Endodermal cell (in vitro differentiated cells): ENCODE measurements at regions not wholly inside any gene's neighbourhood (a gene's known extent, or its start where the extent isn't known, plus 50 kb on each side); places are given as distances from the start of the nearest gene placed in this dataset.

Experiments
- DNase-seq: peaks from one replicate; pipeline ENCODE4 v3.0.0-alpha.2; 2017
- H3K27ac ChIP-seq: 2 replicates; pipeline ENCODE4 v1.5.1; 2013; ENCODE audit warnings: mild to moderate bottlenecking, low read depth, low read length, moderate library complexity
- H3K27me3 ChIP-seq: 2 replicates; pipeline ENCODE4 v1.6.1; 2013; ENCODE audit warnings: mild to moderate bottlenecking, low read length, moderate library complexity; ENCODE audit not compliant: insufficient read depth, control insufficient read depth, poor library complexity, severe bottlenecking
- H3K36me3 ChIP-seq: 2 replicates; pipeline ENCODE4 v1.7.0; 2013; ENCODE audit warnings: mild to moderate bottlenecking, low read length, moderate library complexity; ENCODE audit not compliant: control insufficient read depth, insufficient read depth
- H3K4me1 ChIP-seq: one replicate; pipeline ENCODE4 v1.7.0; 2013; ENCODE audit warnings: low read length; ENCODE audit not compliant: control insufficient read depth, insufficient read depth
- H3K4me3 ChIP-seq: 2 replicates; pipeline ENCODE4 v1.5.1; 2013; ENCODE audit warnings: mild to moderate bottlenecking, low read length, moderate library complexity
- H3K9ac ChIP-seq: 2 replicates; pipeline ENCODE4 v1.6.1; 2013; ENCODE audit warnings: mild to moderate bottlenecking, low read length, moderate library complexity; ENCODE audit not compliant: poor library complexity, severe bottlenecking; ENCODE audit errors: extremely low read depth
- H3K9me3 ChIP-seq: 2 replicates; pipeline ENCODE4 v1.6.1; 2013; ENCODE audit warnings: mild to moderate bottlenecking, low read length, moderate library complexity; ENCODE audit not compliant: control insufficient read depth
- H3K27ac Mint-ChIP-seq: 2 replicates; pipeline ENCODE4 v1.8.0; 2020; ENCODE audit warnings: mixed read lengths
- H3K27me3 Mint-ChIP-seq: 2 replicates; pipeline ENCODE4 v1.8.0; 2021; ENCODE audit warnings: mild to moderate bottlenecking, mixed read lengths; ENCODE audit not compliant: insufficient read depth
- H3K36me3 Mint-ChIP-seq: 2 replicates; pipeline ENCODE4 v1.8.0; 2020; ENCODE audit warnings: low read depth, mixed read lengths
- H3K4me1 Mint-ChIP-seq: 2 replicates; pipeline ENCODE4 v1.8.0; 2020; ENCODE audit warnings: mixed read lengths
- H3K4me3 Mint-ChIP-seq: 2 replicates; pipeline ENCODE4 v1.8.0; 2020; ENCODE audit warnings: mild to moderate bottlenecking, moderate library complexity, mixed read lengths
- H3K9me3 Mint-ChIP-seq: 2 replicates; pipeline ENCODE4 v1.8.0; 2020; ENCODE audit warnings: mild to moderate bottlenecking, mixed read lengths
- CTCF ChIP-seq: fragments of 200-600 bp; sonication (generic); conservative IDR thresholded peaks from 2 replicates; pipeline ENCODE4 v1.5.0; 2021; ENCODE audit warnings: antibody characterized with exemption, mild to moderate bottlenecking
- WGBS, 2 experiments: methylation state at CpG; one replicate each; pipeline versions ENCODE4 v1.1.5 to v1.1.7; 2013; ENCODE audit warnings: missing lambda C conversion rate in 2 of 2, mixed read lengths in 1 of 2; ENCODE audit not compliant: insufficient coverage in 1 of 2, insufficient read length in 1 of 2; 5-methylcytosine and 5-hydroxymethylcytosine counted together

GRCh38 chr20:22288957-22289356 lies 295.4 kb downstream of the FOXA2 start:
- no peak overlapping the region for H3K9ac ChIP-seq
- TF ChIP-seq CTCF: no peak
- H3K9me3 Mint-ChIP-seq: no peaks in the 10 kb centered on the region
- H3K4me1 Mint-ChIP-seq: no peaks in the 10 kb centered on the region
- H3K9me3 ChIP-seq: no peaks in the 10 kb centered on the region
- no peaks in the 10 kb centered on the region for H3K36me3 ChIP-seq
- no peak overlapping the region for H3K27ac Mint-ChIP-seq
- H3K27me3 ChIP-seq: peaks cover 20% of the 10 kb centered on the region
- no peak overlapping the region for H3K4me3 ChIP-seq
- peaks cover 10% of the 10 kb centered on the region for H3K27me3 Mint-ChIP-seq
- no peak overlapping the region for H3K27ac ChIP-seq
- no peak for DNase-seq
- no peaks in the 10 kb centered on the region for H3K36me3 Mint-ChIP-seq
- no peaks in the 10 kb centered on the region for H3K4me1 ChIP-seq
- 89 to 98% methylated on average over 7 of the region's 7 CpGs for WGBS, 2 experiments
- H3K4me3 Mint-ChIP-seq: no peak overlapping the region

GRCh38 chr20:22288156-22288555 lies 296.2 kb downstream of the FOXA2 start:
- Mint-ChIP-seq H3K27ac (no peak overlapping the region), H3K9me3 (no peaks in the 10 kb centered on the region), H3K4me1 (no peaks in the 10 kb centered on the region), H3K27me3 (peaks cover 7% of the 10 kb centered on the region), H3K36me3 (no peaks in the 10 kb centered on the region), H3K4me3 (no peak overlapping the region)
- no peaks in the 10 kb centered on the region for H3K36me3 ChIP-seq
- no peak for TF ChIP-seq CTCF
- DNase-seq: no peak
- H3K9ac ChIP-seq: no peak overlapping the region
- H3K27ac ChIP-seq: no peak overlapping the region
- WGBS, 2 experiments: 89 to 90% methylated on average over 4 to 5 of the region's 5 CpGs
- no peaks in the 10 kb centered on the region for H3K9me3 ChIP-seq
- no peaks in the 10 kb centered on the region for H3K4me1 ChIP-seq
- H3K27me3 ChIP-seq: peaks cover 20% of the 10 kb centered on the region
- no peak overlapping the region for H3K4me3 ChIP-seq

- Mint-ChIP-seq H3K4me3 (no peak overlapping the region), H3K27ac (no peak overlapping the region), H3K4me1 (no peaks in the 10 kb centered on the region), H3K36me3 (no peaks in the 10 kb centered on the region), H3K27me3 (peaks cover 11% of the 10 kb centered on the region), H3K9me3 (no peaks in the 10 kb centered on the region)
- Histone ChIP-seq H3K4me1 (no peaks in the 10 kb centered on the region), H3K4me3 (no peak overlapping the region), H3K9ac (no peak overlapping the region), H3K36me3 (no peaks in the 10 kb centered on the region), H3K27ac (no peak overlapping the region), H3K9me3 (no peaks in the 10 kb centered on the region), H3K27me3 (peaks cover 9% of the 10 kb centered on the region)
- peak; percentile 55 for TF ChIP-seq CTCF
- 50 to 65% methylated on average over 1 of the region's 1 CpG for WGBS, 2 experiments
- no peak for DNase-seq
These were observed 298.8 kb downstream of the FOXA2 start for GRCh38 chr20:22285555-22285954.
